Adrenal gland (tissue), 5 donors: ENCODE measurements at regions not wholly inside any gene's neighbourhood (a gene's known extent, or its start where the extent isn't known, plus 50 kb on each side); places are given as distances from the start of the nearest gene placed in this dataset.

Source experiments
- CTCF ChIP-seq, 6 experiments: fragments of 450-650 bp in 4 of 6; fragments of 200-600 bp in 2 of 6; sonication (generic) in 1 of 6; IDR thresholded peaks; 1 replicate in 5 of 6; 2 replicates in 1 of 6; pipeline versions ENCODE4 v1.5.1 to v1.8.0; 2016 to 2021; ENCODE audit warnings: antibody characterized with exemption in 6 of 6, mild to moderate bottlenecking in 2 of 6, moderate library complexity in 1 of 6
- POLR2A ChIP-seq, 2 donors: fragments of 450-650 bp; IDR thresholded peaks; one replicate each; pipeline ENCODE4 v1.6.1; 2017; ENCODE audit warnings: antibody characterized with exemption in 2 of 2, mild to moderate bottlenecking in 2 of 2, moderate library complexity in 1 of 2
- donor health status: DM: no; HTN: no; CAD: no.

GRCh38 chr1:29519788-29520110, 283.4 kb downstream of the PTPRU start:
- TF ChIP-seq CTCF (IDR thresholded peaks at IDR 0.05) (no peak), POLR2A (IDR thresholded peaks at IDR 0.05) (no peak)
